C4-2B (cell line): ENCODE measurements at regions not wholly inside any gene's neighbourhood (a gene's known extent, or its start where the extent isn't known, plus 50 kb on each side); places are given as distances from the start of the nearest gene placed in this dataset.

Experiments
- H3K27ac ChIP-seq: fragments of 450-650 bp; 2 replicates; pipeline ENCODE4 v1.5.1; 2017
- CTCF ChIP-seq: fragments of 450-650 bp; conservative IDR thresholded peaks from 2 replicates; pipeline ENCODE4 v1.5.1; 2017; ENCODE audit warnings: mild to moderate bottlenecking
- ZFX ChIP-seq: fragments of 450-650 bp; IDR thresholded peaks from 2 replicates; pipeline ENCODE4 v1.6.1; 2017

- no peak overlapping the region for H3K27ac ChIP-seq
- TF ChIP-seq CTCF (no peak), ZFX (no peak)
These were observed 55.5 kb upstream of the ST6GAL2 start for GRCh38 chr2:106941372-106941993.

- no peak for TF ChIP-seq CTCF
- no peak for TF ChIP-seq ZFX
These were observed 57.7 kb upstream of the ST6GAL2 start for GRCh38 chr2:106943468-106944200.

GRCh38 chr2:106944215-106944614 lies 58.2 kb upstream of the ST6GAL2 start:
- H3K27ac ChIP-seq: no peak overlapping the region
- no peak for TF ChIP-seq CTCF
- no peak for TF ChIP-seq ZFX

More at GRCh38 chr2:106943468-106944200, 57.7 kb upstream of the ST6GAL2 start:
- no peak overlapping the region for H3K27ac ChIP-seq

GRCh38 chr2:106948540-106948939 lies 62.6 kb upstream of the ST6GAL2 start:
- TF ChIP-seq CTCF: no peak
- TF ChIP-seq ZFX: no peak
- H3K27ac ChIP-seq: no peak overlapping the region

- no peak overlapping the region for H3K27ac ChIP-seq
- TF ChIP-seq ZFX (no peak), CTCF (no peak)
These were observed 67.3 kb upstream of the ST6GAL2 start for GRCh38 chr2:106953236-106953635.

- TF ChIP-seq CTCF (no peak), ZFX (no peak)
- H3K27ac ChIP-seq: no peak overlapping the region
These were observed 67.8 kb upstream of the ST6GAL2 start for GRCh38 chr2:106953779-106954178.

- no peak overlapping the region for H3K27ac ChIP-seq
- no peak for TF ChIP-seq ZFX
- no peak for TF ChIP-seq CTCF
These were observed 68.3 kb upstream of the ST6GAL2 start for GRCh38 chr2:106954304-106954703.
